ENCODE measurements at regions not wholly inside any gene's neighbourhood (a gene's known extent, or its start where the extent isn't known, plus 50 kb on each side); places are given as distances from the start of the nearest gene placed in this dataset.

- ATAC-seq (no peak), DNase-seq (ENCODE audit: low spot score) (peak; percentile 13), FAIRE-seq (no peak)
- no peaks in the 10 kb centered on the region for H3K4me1 ChIP-seq (ENCODE audit: insufficient read depth, low read length)
- no peak overlapping the region for H3K27ac ChIP-seq (ENCODE audit: extremely low read length, insufficient read depth, low read length)
- CTCF ChIA-PET (ENCODE audit: low intra/inter-chr PET ratio, low total read pairs) = no interaction called here
- POLR2A ChIA-PET = no interaction called here
- no peaks in the 10 kb centered on the region for H3K36me3 ChIP-seq (replicated peaks in 1 of 2; ENCODE audit: control insufficient read depth in 1 of 2, insufficient read depth in 2 of 2, low read length in 2 of 2)
- no peak overlapping the region for H3K9ac ChIP-seq (ENCODE audit: insufficient read depth, low read depth, low read length)
- BruUV-seq (replicated peaks) = no TSS peak
- H3K4me3 ChIP-seq (replicated peaks in 1 of 3; ENCODE audit: insufficient read depth in 1 of 3, low read depth in 2 of 3, low read length in 3 of 3) = no peak overlapping the region
- no peak overlapping the region for H3K4me2 ChIP-seq (ENCODE audit: low read depth, low read length)
- H3K79me2 ChIP-seq (ENCODE audit: insufficient read depth, low read length) = no peaks in the 10 kb centered on the region
- no peaks in the 10 kb centered on the region for H3K27me3 ChIP-seq (ENCODE audit: control insufficient read depth in 1 of 2, insufficient read depth in 2 of 2, low read length in 2 of 2)
- intact Hi-C loops (cut with micrococcal nuclease; ENCODE audit: unreplicated experiment) = no loop called here
- in situ Hi-C loops (cut with HindIII; ENCODE audit: extremely low pct_ligation_motif_present, low pct_unique_long_range_greater_than_20kb) = no loop called here
- H3K9me3 ChIP-seq (ENCODE audit: low read length) = peaks cover 23% of the 10 kb centered on the region; the same call in 1 of the 2 replicates
- no peaks in the 10 kb centered on the region for H4K20me1 ChIP-seq (ENCODE audit: insufficient read depth, low read length)
- H2AFZ ChIP-seq (ENCODE audit: low read length) = no peak overlapping the region
- WGBS (ENCODE audit: low lambda C conversion rate) = 0% methylated on average over 2 of the region's 2 CpGs
- TF ChIP-seq NFRKB (IDR thresholded peaks at IDR 0.05) (no peak), LCORL (IDR thresholded peaks at IDR 0.05) (no peak), LCORL (CRISPR knock-in tag; IDR thresholded peaks at IDR 0.05) (no peak), ZNF446 (CRISPR knock-in tag; IDR thresholded peaks at IDR 0.05) (no peak), ZFP82 (CRISPR knock-in tag; IDR thresholded peaks at IDR 0.05; ENCODE audit: borderline replicate concordance) (no peak), ZBTB10 (CRISPR knock-in tag; IDR thresholded peaks at IDR 0.05; ENCODE audit: borderline replicate concordance) (no peak), MLXIP (CRISPR knock-in tag; IDR thresholded peaks at IDR 0.05; ENCODE audit: borderline replicate concordance) (no peak), POLR2A (IDR thresholded peaks at IDR 0.05; ENCODE audit: insufficient read depth in 1 of 2, low read depth in 2 of 2, low read length in 2 of 2) (no peak), GLMP (CRISPR knock-in tag; IDR thresholded peaks at IDR 0.05; ENCODE audit: borderline replicate concordance) (no peak), ZNF850 (CRISPR knock-in tag; conservative IDR thresholded peaks at IDR 0.05) (no peak), HIC2 (CRISPR knock-in tag; IDR thresholded peaks at IDR 0.05; ENCODE audit: low read depth) (no peak), ZNF546 (CRISPR knock-in tag; conservative IDR thresholded peaks at IDR 0.05) (no peak), STAT6 (CRISPR knock-in tag; IDR thresholded peaks at IDR 0.05; ENCODE audit: borderline replicate concordance) (no peak), ZFP1 (CRISPR knock-in tag; IDR thresholded peaks at IDR 0.05) (no peak), ZNF33A (CRISPR knock-in tag; IDR thresholded peaks at IDR 0.05; ENCODE audit: borderline replicate concordance) (no peak)
Observed at GRCh38 chr2:126370201-126370600, 285.8 kb upstream of the GYPC start.

Data from HepG2 (cell line).